IPS-18c (cell line): ENCODE measurements at regions not wholly inside any gene's neighbourhood (a gene's known extent, or its start where the extent isn't known, plus 50 kb on each side); places are given as distances from the start of the nearest gene placed in this dataset.
A peak's percentile ranks its signal among the peaks of the same experiment; 100 is the strongest.
"Not testable (repeated sequence)": the region's sequence is repeated elsewhere in the genome, so short reads cannot be mapped to it uniquely, and the experiment has no call there.

ENCODE experiments used
- H3K4me3 ChIP-seq: 2 replicates; pipeline ENCODE4 v1.7.0; 2013; ENCODE audit warnings: low read depth, mild to moderate bottlenecking, low read length, moderate library complexity; ENCODE audit not compliant: insufficient read depth
- H3K9me3 ChIP-seq: one replicate; pipeline ENCODE4 v1.6.1; 2013; ENCODE audit warnings: mild to moderate bottlenecking, low read length, moderate library complexity; ENCODE audit not compliant: control insufficient read depth, insufficient read depth

DNA sequence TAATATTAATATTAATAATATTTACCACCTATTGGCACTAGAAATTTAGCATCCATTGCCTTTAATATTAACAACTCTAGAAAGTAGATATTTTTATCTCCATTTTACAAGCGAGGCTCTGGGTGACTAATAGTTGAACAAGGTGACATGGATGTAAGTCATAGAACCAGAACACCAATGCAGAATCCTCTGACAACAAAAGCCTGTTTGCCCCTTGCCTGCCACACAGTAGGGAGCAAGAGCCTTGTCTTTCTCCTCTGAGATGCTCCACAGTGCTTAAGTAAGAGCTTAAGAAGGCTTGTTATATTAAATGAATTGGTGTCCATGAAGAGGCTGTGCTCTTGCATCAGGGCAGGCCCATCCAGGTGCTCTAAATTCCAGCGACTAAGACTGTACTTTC lies 51.2 kb upstream of the LBX1 start:
- H3K9me3 ChIP-seq: no peaks in the 10 kb centered on the region

DNA sequence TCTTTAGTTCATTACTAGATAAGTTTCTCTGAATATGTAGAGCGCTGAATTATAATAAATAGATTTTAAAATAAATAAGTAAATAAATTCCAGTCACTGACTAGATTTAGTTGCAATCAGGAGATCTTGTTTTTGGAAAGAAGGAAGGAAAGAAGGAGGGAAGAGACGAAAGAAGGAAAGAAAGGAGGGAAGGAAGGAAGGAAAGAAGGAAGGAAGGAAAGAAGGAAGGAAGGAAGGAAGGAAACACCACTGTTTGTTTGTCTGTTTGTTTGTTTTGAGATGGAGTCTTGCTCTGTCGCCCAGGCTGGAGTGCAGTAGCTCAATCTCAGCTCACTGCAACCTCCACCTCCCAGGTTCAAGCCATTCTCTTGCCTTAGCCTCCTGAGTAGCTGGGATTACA lies 51.7 kb upstream of the LBX1 start:
- H3K4me3 ChIP-seq, H3K9me3 ChIP-seq: not testable (repeated sequence)

More for the DNA sequence above, 51.2 kb upstream of the LBX1 start:
- no peak overlapping the region for H3K4me3 ChIP-seq

DNA sequence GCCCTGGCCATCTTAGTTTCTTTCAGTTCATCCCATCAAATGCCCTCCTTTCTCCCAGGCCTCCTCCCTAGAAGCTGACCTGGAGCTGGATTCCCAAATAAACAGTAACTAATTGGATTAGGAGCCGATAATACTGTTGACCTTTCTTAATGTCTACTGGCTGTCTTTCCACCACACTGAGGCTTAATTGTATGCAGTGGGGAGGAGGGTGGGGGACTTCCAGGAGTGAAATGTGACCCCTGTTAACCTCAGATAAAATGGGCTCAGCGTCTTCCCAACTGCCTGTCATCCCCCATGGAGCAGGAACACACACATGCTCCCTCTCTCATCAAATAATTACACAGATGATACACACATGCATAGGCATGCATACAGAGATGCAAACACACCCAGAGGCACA lies 53.7 kb upstream of the LBX1 start:
- Histone ChIP-seq H3K9me3 (no peaks in the 10 kb centered on the region), H3K4me3 (no peak overlapping the region)

DNA sequence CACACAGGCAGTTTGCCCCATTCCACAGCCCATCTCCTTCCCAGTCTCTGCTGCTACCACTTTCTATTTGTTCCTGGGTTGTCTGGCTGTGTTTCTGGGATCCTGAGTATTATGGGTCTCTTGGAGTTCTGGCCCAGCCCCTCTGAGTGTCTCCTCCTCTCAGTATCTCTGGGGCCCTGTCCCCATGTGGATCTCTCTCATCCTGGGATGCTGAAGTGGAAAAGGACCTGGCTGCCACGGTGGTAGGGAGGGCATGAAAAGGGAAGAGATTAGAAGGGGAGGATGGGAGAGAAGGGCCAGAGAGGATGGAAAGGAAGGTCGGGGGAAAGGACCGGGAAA lies 54.5 kb upstream of the LBX1 start:
- Histone ChIP-seq H3K9me3 (no peaks in the 10 kb centered on the region), H3K4me3 (peak overlapping the region; percentile 43; the same call in 1 of the 2 replicates)

DNA sequence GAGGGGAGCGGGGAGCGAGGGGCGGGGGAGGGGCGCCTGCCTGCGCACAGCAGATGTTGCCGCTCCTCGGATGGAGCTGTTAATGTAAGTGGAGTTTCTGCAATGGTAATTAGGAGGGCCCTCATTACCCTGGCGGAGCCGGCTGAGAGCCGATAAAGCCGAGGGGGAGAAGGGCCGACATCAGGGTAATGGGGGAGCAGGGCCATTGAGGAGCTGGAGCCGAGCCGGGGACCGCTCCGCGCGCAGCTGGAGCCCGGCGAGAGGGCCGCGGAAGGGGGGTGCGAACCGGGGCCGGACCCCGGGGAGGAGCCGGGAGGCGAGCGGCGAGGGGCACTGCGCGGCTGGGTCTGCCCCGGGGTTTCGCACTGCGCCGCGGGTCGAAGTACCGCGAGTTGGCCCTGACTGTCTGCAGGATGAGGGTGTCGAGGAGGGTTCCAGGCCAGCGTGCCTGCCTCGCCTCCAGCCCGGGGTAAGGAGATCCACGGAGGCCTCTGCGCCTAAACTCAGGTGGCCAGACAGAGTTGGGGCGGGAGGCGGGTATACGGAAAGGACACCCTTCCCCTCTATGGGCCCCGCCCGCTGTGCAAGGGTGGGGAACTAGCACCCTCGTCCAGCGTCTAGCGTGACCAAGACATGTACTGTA lies 55.0 kb upstream of the LBX1 start:
- peak overlapping the region; percentile 43; the same call in 1 of the 2 replicates for H3K4me3 ChIP-seq
- H3K9me3 ChIP-seq: no peaks in the 10 kb centered on the region

DNA sequence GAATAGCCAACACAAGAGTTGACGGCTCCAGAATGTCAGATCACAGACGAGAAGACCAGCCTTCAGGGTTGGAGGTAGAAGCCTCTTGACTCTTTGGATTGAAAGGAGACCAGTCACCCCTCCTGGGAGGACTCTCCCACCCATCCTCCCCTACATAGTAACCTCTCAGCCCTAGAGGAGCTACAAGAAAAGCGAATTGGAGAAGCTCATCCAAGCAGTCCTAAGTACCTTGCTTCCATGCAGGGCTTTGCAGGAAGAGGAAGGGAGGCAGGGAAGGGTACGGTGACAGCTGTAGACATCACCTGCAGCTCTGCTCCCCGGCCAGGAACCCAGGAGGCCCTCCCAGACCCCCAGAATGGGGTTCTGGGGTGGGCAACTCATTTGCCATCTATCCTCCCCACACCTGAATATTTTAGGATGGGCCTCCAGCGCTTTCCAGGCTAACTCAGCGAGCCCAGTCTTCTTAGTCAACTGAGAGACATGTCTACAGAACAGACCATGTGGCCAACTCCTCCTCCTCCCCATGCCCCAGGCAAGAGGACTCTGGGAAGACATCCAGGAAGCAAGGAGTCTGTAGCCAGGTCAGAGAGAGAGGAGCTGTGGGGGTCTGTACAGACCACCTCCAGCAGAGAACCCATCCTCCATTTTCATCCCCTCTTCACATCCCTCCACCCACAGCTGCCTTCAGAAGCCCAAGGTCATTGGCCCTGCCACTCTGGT lies 55.6 kb upstream of the LBX1 start:
- Histone ChIP-seq H3K4me3 (peak overlapping the region; percentile 43), H3K9me3 (no peaks in the 10 kb centered on the region)

DNA sequence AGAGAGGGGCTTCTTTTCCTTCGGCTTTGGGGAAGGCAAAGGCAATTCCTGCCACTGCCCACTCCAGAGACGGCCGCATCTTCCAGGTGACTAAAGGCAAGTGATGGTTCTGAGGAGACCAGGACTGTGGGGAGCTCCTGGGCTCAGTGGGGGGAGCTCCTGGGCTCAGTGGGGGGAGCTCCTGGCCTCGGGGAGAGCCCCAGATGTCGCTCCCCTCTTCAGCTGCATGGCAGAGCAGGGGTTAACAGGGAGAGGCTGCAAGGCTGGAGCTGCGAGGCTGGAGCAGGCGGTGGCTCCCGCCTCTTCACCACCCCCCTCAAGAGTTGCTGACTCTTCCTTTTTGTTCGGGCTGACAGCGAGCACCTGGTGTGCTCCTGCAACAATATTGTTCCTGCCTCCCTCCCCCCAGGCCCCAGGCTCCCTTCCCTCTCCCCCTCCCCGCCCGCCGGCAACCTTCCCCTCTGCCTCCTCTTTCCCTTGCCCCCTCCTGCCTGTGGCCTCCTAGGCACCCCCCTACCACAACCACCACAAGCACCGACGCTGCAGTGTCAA lies 56.3 kb upstream of the LBX1 start:
- 0 out of 2 replicates have a peak overlapping the region, but pooled peaks have one; percentile 2 for H3K4me3 ChIP-seq
- H3K9me3 ChIP-seq: no peaks in the 10 kb centered on the region

DNA sequence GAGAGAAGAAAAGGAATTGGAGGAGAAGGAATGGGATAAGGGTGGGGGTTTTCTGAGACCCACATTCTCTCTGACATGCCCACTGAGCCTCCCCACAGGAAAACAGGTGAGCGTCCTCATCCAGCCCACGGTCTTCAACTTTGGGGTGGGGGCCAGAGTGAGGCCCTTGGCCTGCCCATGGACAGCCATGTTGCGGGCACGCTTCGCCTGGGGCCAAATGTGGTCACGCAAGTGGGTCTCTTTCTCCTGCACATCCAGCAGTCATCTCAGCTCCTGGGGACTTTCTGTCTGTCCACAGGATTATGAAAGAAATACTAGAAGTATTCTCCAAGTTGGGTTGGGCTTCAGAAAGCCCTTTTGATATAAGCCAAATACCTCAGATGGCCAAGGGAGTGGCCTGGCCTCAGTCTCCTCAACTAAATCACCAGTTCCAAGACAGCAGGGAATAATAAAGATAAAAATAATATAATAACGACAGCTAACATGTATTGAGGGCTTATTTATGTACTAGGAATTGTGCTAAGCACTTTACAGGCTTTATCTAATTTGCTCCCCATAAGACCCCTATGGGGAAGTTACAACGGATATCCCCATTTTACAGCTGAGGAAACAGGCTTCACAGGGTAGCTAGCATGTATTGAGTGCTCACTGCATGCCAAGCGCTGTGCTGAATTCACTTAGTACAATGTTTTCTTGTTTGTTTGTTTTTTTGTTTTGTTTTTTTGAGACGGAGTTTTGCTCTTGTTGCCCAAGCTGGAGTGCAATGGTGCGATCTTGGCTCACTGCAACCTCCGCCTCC lies 57.2 kb upstream of the LBX1 start:
- H3K4me3 ChIP-seq: no peak overlapping the region
- H3K9me3 ChIP-seq: no peaks in the 10 kb centered on the region

DNA sequence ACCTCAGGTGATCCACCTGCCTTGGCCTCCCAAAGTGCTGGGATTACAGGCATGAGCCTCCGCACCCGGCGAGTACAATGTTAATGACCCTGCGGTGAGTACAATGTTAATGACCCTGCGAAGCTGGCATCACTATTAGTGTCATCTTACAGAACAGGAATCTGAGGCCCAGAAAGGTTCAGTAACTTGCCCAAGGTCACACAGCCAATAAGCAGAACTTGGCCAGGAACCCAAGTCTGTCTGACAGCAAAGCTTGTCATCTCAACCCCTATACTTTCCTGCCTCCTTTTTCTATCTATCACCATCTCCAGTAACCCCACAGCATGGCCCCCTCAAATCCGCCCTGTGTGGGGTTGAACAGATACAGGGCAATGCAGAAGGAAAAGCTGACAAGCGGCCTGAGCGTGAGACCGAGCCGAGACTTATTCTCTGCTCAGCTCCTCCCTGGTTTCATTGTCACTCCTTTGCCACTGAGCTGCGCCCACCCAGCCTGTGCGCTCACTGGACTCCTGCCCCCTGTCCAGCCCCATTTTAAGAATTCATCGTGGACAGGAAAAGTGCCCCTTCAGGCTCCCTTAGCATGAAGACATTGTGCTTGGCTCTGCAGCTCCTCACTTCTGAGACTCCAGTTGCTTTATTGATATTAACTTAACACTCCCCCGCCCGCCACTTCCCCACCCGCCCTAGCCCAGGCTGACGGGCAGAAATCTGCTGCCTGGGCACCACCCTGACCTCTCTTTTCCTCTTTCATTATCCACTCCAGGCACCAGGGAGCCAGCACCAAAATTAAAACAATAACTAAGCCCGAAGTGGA lies 58.1 kb upstream of the LBX1 start:
- Histone ChIP-seq H3K9me3 (no peaks in the 10 kb centered on the region), H3K4me3 (no peak overlapping the region)

DNA sequence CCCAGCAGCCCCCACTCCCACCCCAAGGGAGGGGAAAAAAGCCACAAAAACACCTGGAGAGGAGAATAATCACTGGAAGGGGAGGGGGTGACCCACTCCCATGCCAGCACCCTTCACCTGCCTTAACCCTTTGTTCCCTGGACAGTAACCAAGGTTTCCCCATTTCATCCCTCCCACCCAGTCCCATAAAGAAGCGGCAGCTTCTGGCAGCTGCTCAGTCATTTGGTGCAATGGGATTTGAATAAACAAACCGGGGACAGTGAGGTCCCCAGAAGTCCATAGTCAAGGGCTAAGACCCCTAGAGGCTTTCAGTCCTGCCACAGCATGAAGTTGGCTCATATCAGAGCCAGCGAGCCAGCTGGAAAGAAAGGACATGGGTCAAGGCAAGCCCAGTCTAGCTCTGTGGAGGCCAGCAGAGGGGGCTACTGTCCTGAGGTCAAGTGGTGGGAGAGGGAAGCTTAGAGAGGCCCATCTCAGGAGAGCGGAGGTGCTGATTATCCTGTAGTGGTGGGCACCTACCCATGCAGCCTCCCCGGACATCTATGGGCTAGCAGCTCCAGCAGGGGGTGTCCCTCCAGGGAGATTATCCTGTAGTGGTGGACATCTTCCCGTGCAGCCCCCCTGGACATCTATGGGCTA lies 58.9 kb upstream of the LBX1 start:
- Histone ChIP-seq H3K4me3 (no peak overlapping the region), H3K9me3 (no peaks in the 10 kb centered on the region)

DNA sequence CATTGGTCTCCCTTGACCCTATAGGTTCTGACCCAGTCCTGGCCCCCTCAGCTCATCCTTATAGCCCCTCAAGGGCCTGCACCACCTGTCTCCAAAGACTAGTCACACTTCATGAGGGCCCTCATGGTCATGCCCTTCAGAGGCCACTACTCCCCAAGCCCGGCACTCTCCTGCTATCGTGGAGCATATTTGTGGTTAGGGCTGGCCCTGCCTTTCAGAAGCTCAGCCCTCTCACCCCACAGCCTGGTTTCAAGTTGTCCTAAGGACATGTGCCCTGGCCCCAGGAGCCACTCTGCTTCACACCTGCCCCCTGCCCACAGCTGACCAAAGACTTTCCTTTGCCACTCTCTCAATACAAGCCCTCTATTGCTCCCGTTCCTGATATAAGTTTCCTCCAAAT lies 60.3 kb upstream of the LBX1 start:
- no peaks in the 10 kb centered on the region for H3K9me3 ChIP-seq
- no peak overlapping the region for H3K4me3 ChIP-seq

DNA sequence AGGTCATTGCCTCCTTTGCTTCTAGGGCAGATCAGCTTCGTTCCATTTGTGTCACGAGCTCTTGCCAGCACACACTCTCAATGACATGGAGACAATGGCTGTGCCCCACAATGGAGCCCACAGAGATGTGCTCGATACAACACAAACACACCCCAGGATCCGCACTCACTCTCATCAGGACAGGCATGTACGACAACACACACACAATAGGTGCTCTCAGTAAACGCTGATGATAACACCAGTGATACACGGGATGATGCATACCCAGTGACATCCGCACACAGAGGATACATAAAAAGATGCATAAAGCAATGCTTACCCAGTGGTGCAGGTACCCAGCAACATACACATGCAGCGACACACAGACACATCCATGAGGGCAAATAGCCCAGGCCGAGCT lies 61.2 kb upstream of the LBX1 start:
- H3K9me3 ChIP-seq: no peaks in the 10 kb centered on the region
- H3K4me3 ChIP-seq: no peak overlapping the region

DNA sequence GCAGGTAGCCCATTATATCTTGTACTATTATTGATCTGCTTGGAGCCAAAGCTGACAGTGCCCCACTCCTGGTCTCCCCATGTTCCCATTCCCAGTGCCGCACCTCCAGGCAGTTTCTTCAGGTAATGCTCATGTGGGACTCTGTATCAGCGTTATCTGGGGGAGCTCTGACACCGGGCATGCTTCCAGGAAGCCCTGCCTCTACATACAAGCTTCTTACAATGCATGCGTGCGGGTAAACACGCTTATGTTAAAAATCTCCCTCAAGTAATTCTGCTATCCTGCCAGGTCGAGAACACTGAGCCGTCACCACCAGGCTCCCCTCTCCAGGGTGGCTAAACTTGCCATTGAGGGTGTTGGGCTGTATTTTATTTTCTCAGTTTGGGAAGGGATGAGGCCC lies 61.6 kb upstream of the LBX1 start:
- H3K9me3 ChIP-seq: no peaks in the 10 kb centered on the region
- peak overlapping the region; percentile 67 for H3K4me3 ChIP-seq

DNA sequence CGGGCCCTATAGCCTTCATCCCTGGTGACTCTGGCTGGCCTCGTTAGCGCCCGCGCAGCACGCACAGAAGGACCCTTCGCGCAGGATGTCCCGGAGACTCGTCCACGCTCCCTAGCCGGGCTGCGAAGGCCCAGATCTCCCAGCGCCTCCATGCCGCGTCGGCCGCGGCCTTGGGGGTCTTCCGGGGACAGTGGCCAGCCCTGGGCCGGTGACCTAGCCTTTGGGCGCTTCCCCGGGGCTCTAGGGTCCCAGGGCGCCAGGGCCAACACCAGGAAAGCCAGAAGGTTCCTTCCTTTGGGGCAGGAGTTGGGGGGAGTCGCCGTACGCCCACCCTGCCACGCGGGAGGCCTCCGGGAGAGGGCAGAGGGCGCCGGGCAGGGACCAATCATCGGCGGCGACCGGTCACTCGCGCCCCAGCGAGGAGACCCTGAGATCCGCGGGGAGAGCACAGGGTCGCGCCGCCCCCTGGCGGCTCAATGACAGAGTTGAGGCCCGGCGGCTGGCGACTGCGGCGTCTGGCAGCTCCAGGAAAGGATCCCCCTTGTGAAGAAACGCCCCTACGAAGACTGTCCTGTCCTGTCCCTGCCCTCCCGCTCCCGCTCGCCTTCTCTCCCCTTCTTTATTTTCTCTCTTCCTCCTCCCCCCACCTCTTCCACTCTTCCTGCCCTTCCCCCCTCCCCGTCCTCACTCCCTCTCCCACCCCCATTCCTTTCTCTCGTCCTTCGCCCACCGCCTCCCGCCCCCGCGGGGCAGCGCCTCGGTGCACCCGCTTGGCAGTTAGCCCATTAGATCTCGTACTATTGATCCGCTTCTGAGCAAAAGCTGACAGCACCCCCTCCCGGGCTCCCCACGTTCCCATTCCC lies 62.3 kb upstream of the LBX1 start:
- H3K4me3 ChIP-seq: peak overlapping the region; percentile 67

DNA sequence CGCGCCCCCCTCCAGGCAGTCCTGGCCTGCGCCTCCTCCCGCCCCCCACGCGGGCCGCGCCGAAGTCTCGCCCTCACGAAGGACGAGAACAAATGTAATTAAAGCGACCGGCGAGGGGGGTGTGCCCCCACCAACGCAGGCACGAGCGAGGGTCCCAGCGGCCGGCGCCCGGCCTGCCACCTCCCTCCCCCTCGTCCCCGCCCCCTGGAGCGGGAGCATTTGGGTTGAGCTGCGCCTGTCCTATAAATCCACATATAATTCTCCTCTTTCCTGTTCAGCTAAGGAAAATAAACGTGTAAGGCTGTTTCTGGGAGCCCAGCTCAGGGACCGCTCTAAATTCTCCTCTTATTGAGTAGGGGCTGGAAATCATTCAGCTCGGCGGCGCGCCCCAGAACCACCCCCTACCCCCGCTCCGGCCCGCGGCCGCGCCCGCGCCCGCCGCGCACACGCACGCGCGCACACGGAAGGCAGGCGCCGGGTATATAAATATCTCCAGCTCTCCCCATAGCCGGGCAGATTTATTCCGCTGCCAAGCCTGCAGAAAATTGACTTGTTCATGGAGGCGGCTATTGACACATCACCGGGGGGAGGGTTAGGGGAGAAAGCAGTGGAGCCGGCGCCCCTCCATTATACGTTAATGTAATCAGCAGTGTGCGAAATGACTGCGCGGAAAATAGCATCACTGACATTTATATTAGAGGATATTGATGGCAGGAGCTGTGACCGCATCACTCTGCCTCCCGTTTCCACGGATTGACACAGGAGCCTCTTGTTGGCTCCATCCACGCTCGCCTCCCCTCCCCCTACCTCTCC lies 61.6 kb upstream of the BTRC start:
- H3K9me3 ChIP-seq: no peaks in the 10 kb centered on the region
- peak overlapping the region; percentile 45 for H3K4me3 ChIP-seq

More for the DNA sequence above, 62.3 kb upstream of the LBX1 start:
- H3K9me3 ChIP-seq: no peaks in the 10 kb centered on the region
